ENCODE measurements at regions not wholly inside any gene's neighbourhood (a gene's known extent, or its start where the extent isn't known, plus 50 kb on each side); places are given as distances from the start of the nearest gene placed in this dataset.

DNA sequence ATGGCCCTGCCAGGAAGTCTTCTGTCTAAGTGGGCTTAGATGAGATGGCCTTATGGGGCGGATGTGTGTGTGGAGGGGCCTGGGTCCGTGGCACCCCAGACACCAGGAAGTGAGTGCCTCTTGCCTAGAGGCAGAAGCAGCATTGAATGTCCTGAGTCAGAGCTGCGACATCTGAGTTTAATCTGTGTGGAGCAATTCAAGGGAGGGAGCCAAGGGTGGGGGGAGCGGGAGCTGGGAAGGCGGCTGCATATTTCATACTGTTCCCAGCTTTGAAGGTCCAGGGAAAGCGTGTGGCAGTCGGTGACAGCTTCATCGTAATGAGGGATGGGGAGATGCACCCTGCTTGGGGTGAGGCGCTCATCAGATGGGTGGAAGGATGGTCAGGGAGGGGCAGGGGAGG is 73.5 kb upstream of the THY1 start:
- H3K27ac ChIP-seq = no peak overlapping the region
- DNase-seq (ENCODE audit: low read depth, low spot score) = no peak

DNA sequence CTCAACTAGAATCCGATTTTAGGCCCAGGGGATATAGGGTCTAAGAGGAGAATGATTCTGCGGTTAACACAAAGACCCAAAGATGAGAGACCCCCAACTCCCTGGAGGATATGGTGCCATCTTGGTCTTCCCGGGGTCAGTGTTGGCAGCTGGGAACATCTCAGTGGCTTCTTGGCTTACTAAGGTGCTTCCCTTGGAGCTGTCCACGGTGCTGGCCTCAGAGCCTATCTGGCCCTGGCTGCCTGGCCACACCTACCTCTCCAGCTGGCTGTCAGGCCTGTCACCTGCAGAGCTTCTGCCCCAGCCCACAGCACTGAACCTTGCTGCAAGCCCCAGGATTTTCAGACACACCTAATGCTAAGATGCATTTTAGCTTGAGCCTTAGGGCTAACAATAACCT is 70.7 kb upstream of the THY1 start:
- Histone ChIP-seq H3K9me3 (ENCODE audit: low read depth, low read length) (no peaks in the 10 kb centered on the region), H3K9ac (ENCODE audit: insufficient read length) (no peak overlapping the region), H3K36me3 (ENCODE audit: insufficient read depth, low read length) (no peaks in the 10 kb centered on the region), H3K4me3 (no peak overlapping the region), H3K27ac (no peak overlapping the region)
- no peak for TF ChIP-seq EZH2 (IDR thresholded peaks at IDR 0.05)
- no peak for TF ChIP-seq FOXP2 (optimal IDR thresholded peaks at IDR 0.05; ENCODE audit: control extremely low read depth, extremely low read length, insufficient read depth)
- TF ChIP-seq POLR2AphosphoS5 (IDR thresholded peaks at IDR 0.05; ENCODE audit: borderline replicate concordance, low read depth, low read length) = no peak
- DNase-seq (ENCODE audit: low read depth, low spot score) = no peak

More for the DNA sequence above, 73.5 kb upstream of the THY1 start:
- TF ChIP-seq FOXP2 (optimal IDR thresholded peaks at IDR 0.05; ENCODE audit: control extremely low read depth, extremely low read length, insufficient read depth) (no peak), POLR2AphosphoS5 (IDR thresholded peaks at IDR 0.05; ENCODE audit: borderline replicate concordance, low read depth, low read length) (no peak), EZH2 (IDR thresholded peaks at IDR 0.05) (no peak)
- Histone ChIP-seq H3K36me3 (ENCODE audit: insufficient read depth, low read length) (no peaks in the 10 kb centered on the region), H3K9me3 (ENCODE audit: low read depth, low read length) (no peaks in the 10 kb centered on the region), H3K9ac (ENCODE audit: insufficient read length) (no peak overlapping the region), H3K4me3 (no peak overlapping the region)

DNA sequence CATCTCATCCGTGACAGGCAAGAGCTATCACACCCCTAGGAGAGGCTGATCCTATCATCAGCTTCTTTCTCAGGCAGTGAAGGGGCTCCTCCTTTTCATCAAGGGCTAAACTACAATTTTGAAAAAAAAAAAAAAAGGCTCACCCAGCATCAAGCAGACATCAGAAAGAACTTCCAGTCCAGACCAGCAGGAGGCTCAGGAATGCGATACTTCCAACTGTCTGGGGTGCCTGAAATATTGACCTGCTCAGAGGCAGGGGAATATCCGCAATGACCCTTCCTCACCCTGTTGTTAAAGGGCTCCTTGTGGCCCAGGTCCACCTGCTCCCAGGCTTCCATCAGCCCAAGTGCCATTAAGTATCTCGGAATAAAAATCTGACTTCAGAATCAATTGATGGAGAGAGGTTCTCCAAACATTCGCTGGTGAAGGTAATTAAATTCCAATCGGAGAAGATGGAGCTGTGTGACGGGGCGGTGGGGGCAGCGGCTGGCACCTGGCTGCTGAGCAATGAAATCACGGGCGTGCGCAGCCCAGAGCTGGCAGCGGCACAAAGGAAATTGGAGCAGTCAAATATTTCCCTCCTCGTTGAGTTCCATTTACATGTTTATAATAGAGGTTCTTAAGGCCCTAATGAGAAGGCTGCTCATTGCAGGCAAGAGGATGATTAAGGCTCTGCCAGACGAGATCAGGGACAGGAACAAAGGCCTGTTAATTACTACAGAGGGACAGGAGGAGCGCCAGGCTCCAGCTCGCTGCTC is 69.0 kb upstream of the THY1 start:
- no peak for TF ChIP-seq EZH2 (IDR thresholded peaks at IDR 0.05)
- TF ChIP-seq FOXP2 (optimal IDR thresholded peaks at IDR 0.05; ENCODE audit: control extremely low read depth, extremely low read length, insufficient read depth) = no peak
- no peak for DNase-seq (ENCODE audit: low read depth, low spot score)
- H3K27ac ChIP-seq = no peak overlapping the region
- H3K4me3 ChIP-seq = no peak overlapping the region
- no peak overlapping the region for H3K9ac ChIP-seq (ENCODE audit: insufficient read length)
- no peaks in the 10 kb centered on the region for H3K9me3 ChIP-seq (ENCODE audit: low read depth, low read length)
- no peaks in the 10 kb centered on the region for H3K36me3 ChIP-seq (ENCODE audit: insufficient read depth, low read length)

DNA sequence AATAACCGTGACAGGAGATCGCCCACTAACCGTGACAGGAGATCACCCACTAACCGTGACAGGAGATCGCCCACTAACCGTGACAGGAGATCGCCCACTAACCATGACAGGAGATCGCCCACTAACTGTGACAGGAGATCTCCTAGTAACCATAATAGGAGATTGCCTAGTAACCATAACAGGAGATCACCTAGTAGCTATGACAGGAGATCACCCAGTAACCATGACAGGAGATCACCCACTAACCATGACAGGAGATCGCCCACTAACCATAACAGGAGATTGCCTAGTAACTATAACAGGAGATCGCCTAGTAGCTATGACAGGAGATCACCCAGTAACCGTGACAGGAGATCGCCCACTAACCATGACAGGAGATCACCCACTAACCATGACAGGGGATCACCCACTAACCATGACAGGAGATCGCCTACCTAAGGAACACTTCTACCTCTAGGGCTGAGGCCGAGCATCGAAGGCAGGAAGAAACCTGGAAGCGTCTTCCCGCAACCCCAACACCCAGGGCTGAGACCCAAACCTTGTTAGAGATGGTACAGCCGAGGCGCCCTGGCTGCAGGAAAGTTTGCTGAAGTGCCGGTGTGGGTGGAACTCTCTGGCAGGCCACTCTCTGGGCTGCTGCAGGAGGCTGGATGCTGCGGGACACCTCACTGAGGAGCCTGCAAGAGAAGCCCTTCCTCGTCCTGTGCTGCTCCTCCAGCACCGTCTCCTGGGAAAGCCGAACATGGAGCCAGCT is 67.5 kb upstream of the THY1 start:
- H3K9ac ChIP-seq (ENCODE audit: insufficient read length) = no peak overlapping the region
- no peak overlapping the region for H3K27ac ChIP-seq
- no peaks in the 10 kb centered on the region for H3K9me3 ChIP-seq (ENCODE audit: low read depth, low read length)
- DNase-seq (ENCODE audit: low read depth, low spot score) = no peak
- H3K4me3 ChIP-seq = no peak overlapping the region
- no peaks in the 10 kb centered on the region for H3K36me3 ChIP-seq (ENCODE audit: insufficient read depth, low read length)
- TF ChIP-seq EZH2 (IDR thresholded peaks at IDR 0.05) = no peak
- TF ChIP-seq POLR2AphosphoS5 (IDR thresholded peaks at IDR 0.05; ENCODE audit: borderline replicate concordance, low read depth, low read length) = no peak
- no peak for TF ChIP-seq FOXP2 (optimal IDR thresholded peaks at IDR 0.05; ENCODE audit: control extremely low read depth, extremely low read length, insufficient read depth)

DNA sequence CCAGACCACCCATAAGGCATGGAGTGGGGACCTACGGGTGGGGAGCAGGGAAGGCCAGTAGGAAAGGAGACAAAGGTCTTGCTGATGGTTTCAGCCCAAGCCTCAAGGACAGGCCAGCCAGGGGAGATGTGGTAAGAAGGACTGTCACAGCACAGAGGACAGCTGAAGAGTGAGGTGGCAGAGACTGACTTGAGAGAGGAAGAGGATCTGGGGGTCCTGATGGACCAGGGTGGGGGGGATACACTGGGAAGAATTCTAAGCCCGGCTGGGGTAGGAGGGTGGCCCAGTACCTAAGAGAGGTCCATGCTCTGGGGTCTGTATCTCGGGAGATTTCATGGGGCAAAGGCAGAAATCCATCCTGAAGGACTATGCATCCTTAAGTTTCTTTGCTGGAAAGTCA is 66.1 kb upstream of the THY1 start:
- DNase-seq (ENCODE audit: low read depth, low spot score) = no peak
- Histone ChIP-seq H3K27ac (no peak overlapping the region), H3K36me3 (ENCODE audit: insufficient read depth, low read length) (no peaks in the 10 kb centered on the region), H3K9me3 (ENCODE audit: low read depth, low read length) (no peaks in the 10 kb centered on the region), H3K9ac (ENCODE audit: insufficient read length) (no peak overlapping the region), H3K4me3 (no peak overlapping the region)
- TF ChIP-seq FOXP2 (optimal IDR thresholded peaks at IDR 0.05; ENCODE audit: control extremely low read depth, extremely low read length, insufficient read depth) (no peak), EZH2 (IDR thresholded peaks at IDR 0.05) (no peak), POLR2AphosphoS5 (IDR thresholded peaks at IDR 0.05; ENCODE audit: borderline replicate concordance, low read depth, low read length) (no peak)

DNA sequence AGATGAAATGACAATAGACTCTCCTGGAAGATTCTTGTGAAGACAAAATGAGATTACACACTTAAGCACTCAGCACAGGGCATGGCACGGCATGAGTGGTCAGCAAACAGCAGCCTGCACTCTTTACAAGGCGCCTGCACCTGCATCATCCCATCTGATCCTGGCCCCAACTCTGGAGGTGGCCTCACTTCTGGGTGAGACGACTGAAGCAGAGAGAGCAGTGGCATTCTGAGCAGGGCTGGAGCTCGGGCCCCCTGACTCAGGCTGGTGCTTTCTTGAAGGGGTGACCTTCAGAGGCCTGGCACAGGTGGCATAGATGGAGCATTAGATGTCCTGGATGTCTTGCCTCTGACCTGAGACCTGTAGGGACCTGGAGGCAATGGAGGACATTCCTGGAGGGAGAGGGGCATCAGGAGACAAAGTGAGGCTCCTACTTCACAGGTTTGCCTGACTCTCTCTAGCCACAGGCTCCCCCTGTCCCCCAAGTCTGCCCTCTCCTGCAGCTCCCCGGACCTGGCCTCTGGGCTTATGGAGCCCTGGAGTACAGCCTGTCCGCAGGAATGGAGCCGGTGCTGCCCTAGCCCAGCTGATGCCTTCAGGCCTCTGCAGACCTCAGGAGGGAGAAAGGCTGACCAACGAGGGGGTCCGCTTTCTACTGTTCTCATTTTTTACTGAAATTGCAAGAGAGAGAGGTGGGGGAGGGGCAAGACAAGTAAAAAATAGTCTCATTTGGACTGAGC is 65.5 kb upstream of the THY1 start:
- TF ChIP-seq EZH2 (IDR thresholded peaks at IDR 0.05) (no peak), FOXP2 (optimal IDR thresholded peaks at IDR 0.05; ENCODE audit: control extremely low read depth, extremely low read length, insufficient read depth) (no peak), POLR2AphosphoS5 (IDR thresholded peaks at IDR 0.05; ENCODE audit: borderline replicate concordance, low read depth, low read length) (no peak)
- Histone ChIP-seq H3K36me3 (ENCODE audit: insufficient read depth, low read length) (no peaks in the 10 kb centered on the region), H3K27ac (no peak overlapping the region), H3K9ac (ENCODE audit: insufficient read length) (no peak overlapping the region), H3K4me3 (no peak overlapping the region), H3K9me3 (ENCODE audit: low read depth, low read length) (no peaks in the 10 kb centered on the region)
- DNase-seq (ENCODE audit: low read depth, low spot score) = no peak

DNA sequence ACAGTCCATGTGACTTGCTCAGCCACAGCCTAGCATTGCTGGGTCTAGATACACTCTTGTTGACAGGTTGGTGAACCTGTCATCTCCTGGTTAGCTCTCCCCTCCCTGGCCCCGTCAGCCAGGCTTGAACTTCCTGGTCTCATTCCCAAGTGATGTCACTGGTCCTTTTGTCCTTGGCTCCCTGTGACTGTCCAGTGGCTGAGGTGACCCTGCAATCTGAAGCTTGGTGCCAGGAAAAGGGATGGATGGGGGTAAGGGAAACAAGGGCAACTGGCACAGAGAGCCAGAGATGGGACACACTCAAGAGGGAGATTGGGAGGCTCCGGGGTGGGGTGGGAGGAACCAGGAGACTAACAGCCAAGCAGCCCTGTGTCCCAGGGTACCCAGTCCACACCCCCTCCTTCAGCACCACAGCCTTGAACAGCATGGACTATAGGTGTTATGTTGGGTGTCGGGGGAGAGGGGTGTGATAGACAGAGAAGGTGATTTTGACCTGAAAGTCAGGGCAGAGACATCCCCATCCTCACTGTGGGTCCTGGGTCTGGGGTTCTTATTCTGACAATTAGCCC is 63.8 kb upstream of the THY1 start:
- no peak for DNase-seq (ENCODE audit: low read depth, low spot score)
- H3K4me3 ChIP-seq = no peak overlapping the region
- no peak overlapping the region for H3K27ac ChIP-seq
- no peak overlapping the region for H3K9ac ChIP-seq (ENCODE audit: insufficient read length)
- TF ChIP-seq POLR2AphosphoS5 (IDR thresholded peaks at IDR 0.05; ENCODE audit: borderline replicate concordance, low read depth, low read length) (no peak), EZH2 (IDR thresholded peaks at IDR 0.05) (no peak), FOXP2 (optimal IDR thresholded peaks at IDR 0.05; ENCODE audit: control extremely low read depth, extremely low read length, insufficient read depth) (no peak)
- no peaks in the 10 kb centered on the region for H3K36me3 ChIP-seq (ENCODE audit: insufficient read depth, low read length)
- H3K9me3 ChIP-seq (ENCODE audit: low read depth, low read length) = no peaks in the 10 kb centered on the region

DNA sequence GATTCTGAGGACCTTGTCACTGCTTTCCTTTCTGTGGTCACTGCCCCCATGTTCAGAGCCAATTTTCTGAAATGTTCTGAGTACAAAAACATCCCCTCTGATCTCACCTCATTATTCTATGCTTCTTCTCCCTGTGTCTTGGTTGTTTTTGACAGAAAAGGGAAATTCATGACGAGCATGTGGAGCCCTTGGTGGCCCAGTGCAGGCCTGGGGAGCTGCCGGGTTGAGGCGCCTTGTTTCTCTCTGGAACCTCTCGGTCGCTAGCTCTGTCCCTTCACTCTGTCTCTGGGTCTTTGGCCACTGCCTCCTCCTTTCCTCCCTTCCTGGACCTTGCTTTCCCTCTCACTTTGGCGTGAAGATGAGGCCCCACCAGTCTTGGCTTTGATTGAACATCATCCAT is 63.0 kb upstream of the THY1 start:
- Histone ChIP-seq H3K9me3 (ENCODE audit: low read depth, low read length) (no peaks in the 10 kb centered on the region), H3K27ac (no peak overlapping the region), H3K4me3 (no peak overlapping the region), H3K9ac (ENCODE audit: insufficient read length) (no peak overlapping the region), H3K36me3 (ENCODE audit: insufficient read depth, low read length) (no peaks in the 10 kb centered on the region)
- DNase-seq (ENCODE audit: low read depth, low spot score) = no peak
- TF ChIP-seq POLR2AphosphoS5 (IDR thresholded peaks at IDR 0.05; ENCODE audit: borderline replicate concordance, low read depth, low read length) (no peak), FOXP2 (optimal IDR thresholded peaks at IDR 0.05; ENCODE audit: control extremely low read depth, extremely low read length, insufficient read depth) (no peak), EZH2 (IDR thresholded peaks at IDR 0.05) (no peak)

All from SK-N-MC (cell line).